Nephron progenitor cell (in vitro differentiated cells): ENCODE measurements at regions not wholly inside any gene's neighbourhood (a gene's known extent, or its start where the extent isn't known, plus 50 kb on each side); places are given as distances from the start of the nearest gene placed in this dataset.
A peak's percentile ranks its signal among the peaks of the same experiment; 100 is the strongest.

Source experiments
- DNase-seq: peaks from one replicate; pipeline ENCODE4 v3.0.0; 2021
- H3K27ac Mint-ChIP-seq: 2 replicates; pipeline ENCODE4 v1.8.0; 2021; ENCODE audit warnings: mild to moderate bottlenecking, moderate library complexity, mixed read lengths
- H3K27me3 Mint-ChIP-seq: 2 replicates; pipeline ENCODE4 v1.8.0; 2021; ENCODE audit warnings: mild to moderate bottlenecking, low read depth, mixed read lengths; ENCODE audit not compliant: poor library complexity
- H3K36me3 Mint-ChIP-seq: 2 replicates; pipeline ENCODE4 v1.8.0; 2021; ENCODE audit warnings: low read depth, mixed read lengths
- H3K4me1 Mint-ChIP-seq: 2 replicates; pipeline ENCODE4 v1.8.0; 2021; ENCODE audit warnings: mixed read lengths
- H3K4me3 Mint-ChIP-seq: 2 replicates; pipeline ENCODE4 v1.8.0; 2021; ENCODE audit warnings: mild to moderate bottlenecking, moderate library complexity, mixed read lengths
- H3K9me3 Mint-ChIP-seq: 2 replicates; pipeline ENCODE4 v1.8.0; 2021; ENCODE audit warnings: mild to moderate bottlenecking, moderate library complexity, mixed read lengths
- CTCF ChIP-seq: fragments of 200-600 bp; sonication (generic); IDR thresholded peaks from 2 replicates; pipeline ENCODE4 v1.5.0; 2021; ENCODE audit warnings: antibody characterized with exemption

- DNase-seq = no peak
- Mint-ChIP-seq H3K4me1 (peaks cover 15% of the 10 kb centered on the region), H3K9me3 (no peaks in the 10 kb centered on the region), H3K27me3 (no peaks in the 10 kb centered on the region), H3K4me3 (no peak overlapping the region), H3K27ac (peak overlapping the region; percentile 21), H3K36me3 (peaks cover 28% of the 10 kb centered on the region)
- no peak for TF ChIP-seq CTCF
Measured at GRCh38 chr18:39793609-39794008, 2161.4 kb upstream of the PIK3C3 start.

- Mint-ChIP-seq H3K36me3 (peaks cover 24% of the 10 kb centered on the region), H3K4me1 (peaks cover 15% of the 10 kb centered on the region), H3K27me3 (no peaks in the 10 kb centered on the region), H3K27ac (no peak overlapping the region), H3K4me3 (no peak overlapping the region), H3K9me3 (peaks cover 9% of the 10 kb centered on the region)
- TF ChIP-seq CTCF = no peak
- no peak for DNase-seq
Measured at GRCh38 chr18:39788383-39788782, 2166.7 kb upstream of the PIK3C3 start.

GRCh38 chr18:39786477-39786876 is 2168.6 kb upstream of the PIK3C3 start:
- H3K4me3 Mint-ChIP-seq = no peak overlapping the region
- peaks cover 9% of the 10 kb centered on the region for H3K9me3 Mint-ChIP-seq
- H3K4me1 Mint-ChIP-seq = peaks cover 32% of the 10 kb centered on the region
- no peak for TF ChIP-seq CTCF
- peak overlapping the region; percentile 2 for H3K27ac Mint-ChIP-seq
- H3K36me3 Mint-ChIP-seq = peaks cover 14% of the 10 kb centered on the region
- no peaks in the 10 kb centered on the region for H3K27me3 Mint-ChIP-seq
- DNase-seq = no peak

- Mint-ChIP-seq H3K27ac (peak overlapping the region; percentile 37), H3K27me3 (no peaks in the 10 kb centered on the region), H3K36me3 (peaks cover 21% of the 10 kb centered on the region), H3K9me3 (peaks cover 15% of the 10 kb centered on the region), H3K4me3 (no peak overlapping the region), H3K4me1 (peaks cover 52% of the 10 kb centered on the region)
- no peak for DNase-seq
- no peak for TF ChIP-seq CTCF
Measured at GRCh38 chr18:39784541-39784940, 2170.5 kb upstream of the PIK3C3 start.

GRCh38 chr18:39781565-39781964 is 2173.5 kb upstream of the PIK3C3 start:
- peaks cover 21% of the 10 kb centered on the region for H3K36me3 Mint-ChIP-seq
- H3K9me3 Mint-ChIP-seq = peaks cover 11% of the 10 kb centered on the region
- peak overlapping the region; percentile 62 for H3K27ac Mint-ChIP-seq
- H3K4me1 Mint-ChIP-seq = peaks cover 60% of the 10 kb centered on the region
- no peaks in the 10 kb centered on the region for H3K27me3 Mint-ChIP-seq
- H3K4me3 Mint-ChIP-seq = no peak overlapping the region
- DNase-seq = no peak
- TF ChIP-seq CTCF = no peak

GRCh38 chr18:39780774-39781173 is 2174.3 kb upstream of the PIK3C3 start:
- Mint-ChIP-seq H3K27me3 (no peaks in the 10 kb centered on the region), H3K36me3 (peaks cover 22% of the 10 kb centered on the region), H3K4me1 (peaks cover 63% of the 10 kb centered on the region), H3K4me3 (no peak overlapping the region), H3K27ac (peak overlapping the region; percentile 31), H3K9me3 (peaks cover 11% of the 10 kb centered on the region)
- no peak for TF ChIP-seq CTCF
- DNase-seq = no peak
